ENCODE measurements at regions not wholly inside any gene's neighbourhood (a gene's known extent, or its start where the extent isn't known, plus 50 kb on each side); places are given as distances from the start of the nearest gene placed in this dataset.

- Histone ChIP-seq H4K91ac (ENCODE audit: low read length) (no peak overlapping the region), H3K4ac (ENCODE audit: low read depth in 1 of 2, low read length in 2 of 2) (no peak overlapping the region), H3K4me2 (ENCODE audit: low read length, poor library complexity, severe bottlenecking) (no peak overlapping the region), H3K36me3 (ENCODE audit: control insufficient read depth in 1 of 2, insufficient read depth in 2 of 2, low read depth in 1 of 2, low read length in 2 of 2) (no peaks in the 10 kb centered on the region), H2BK120ac (ENCODE audit: low read depth, low read length) (no peak overlapping the region), H3K4me1 (ENCODE audit: control insufficient read depth, insufficient read depth, low read depth, low read length) (no peaks in the 10 kb centered on the region), H3K27me3 (ENCODE audit: control insufficient read depth in 1 of 2, insufficient read depth in 1 of 2, low read length in 2 of 2) (no peaks in the 10 kb centered on the region), H3K23ac (ENCODE audit: low read length in 2 of 2) (no peak overlapping the region), H4K8ac (ENCODE audit: low read length) (no peak overlapping the region), H3K14ac (ENCODE audit: low read length in 2 of 2) (no peak overlapping the region), H3K4me3 (ENCODE audit: insufficient read depth in 1 of 2, low read depth in 1 of 2, low read length in 2 of 2) (no peak overlapping the region), H2AFZ (ENCODE audit: low read depth, low read length) (no peak overlapping the region), H3K9ac (ENCODE audit: low read length) (no peak overlapping the region), H2BK5ac (ENCODE audit: low read depth, low read length, poor library complexity, severe bottlenecking) (no peak overlapping the region), H3K79me1 (replicated peaks; ENCODE audit: low read length, poor library complexity, severe bottlenecking) (no peaks in the 10 kb centered on the region), H2BK15ac (ENCODE audit: low read depth, poor library complexity, severe bottlenecking) (no peak overlapping the region), H3K18ac (ENCODE audit: low read depth in 1 of 2, low read length in 2 of 2) (no peak overlapping the region), H3K27ac (ENCODE audit: low read length, poor library complexity, severe bottlenecking) (no peak overlapping the region), H3K9me3 (ENCODE audit: control insufficient read depth, low read length) (no peaks in the 10 kb centered on the region), H2BK12ac (ENCODE audit: low read length in 2 of 2) (no peak overlapping the region), H2AK5ac (ENCODE audit: low read length, severe bottlenecking) (no peak overlapping the region)
- WGBS: 93% methylated on average over 13 of the region's 13 CpGs
- no peak for DNase-seq
Measured at GRCh38 chr6:164929408-164929977, 379.9 kb downstream of the C6orf118 start.

GRCh38 chr6:164928728-164929407 lies 380.5 kb downstream of the C6orf118 start:
- no peaks in the 10 kb centered on the region for H3K36me3 ChIP-seq (ENCODE audit: control insufficient read depth in 1 of 2, insufficient read depth in 2 of 2, low read depth in 1 of 2, low read length in 2 of 2)
- H3K14ac ChIP-seq (ENCODE audit: low read length in 2 of 2): no peak overlapping the region
- no peak overlapping the region for H2AFZ ChIP-seq (ENCODE audit: low read depth, low read length)
- H3K4me3 ChIP-seq (ENCODE audit: insufficient read depth in 1 of 2, low read depth in 1 of 2, low read length in 2 of 2): no peak overlapping the region
- H3K27ac ChIP-seq (ENCODE audit: low read length, poor library complexity, severe bottlenecking): no peak overlapping the region
- WGBS: 85% methylated on average over 5 of the region's 8 CpGs
- H3K4ac ChIP-seq (ENCODE audit: low read depth in 1 of 2, low read length in 2 of 2): no peak overlapping the region
- no peaks in the 10 kb centered on the region for H3K79me1 ChIP-seq (replicated peaks; ENCODE audit: low read length, poor library complexity, severe bottlenecking)
- no peak overlapping the region for H3K23ac ChIP-seq (ENCODE audit: low read length in 2 of 2)
- no peak overlapping the region for H3K9ac ChIP-seq (ENCODE audit: low read length)
- no peak overlapping the region for H2BK5ac ChIP-seq (ENCODE audit: low read depth, low read length, poor library complexity, severe bottlenecking)
- no peak overlapping the region for H3K4me2 ChIP-seq (ENCODE audit: low read length, poor library complexity, severe bottlenecking)
- no peak overlapping the region for H4K91ac ChIP-seq (ENCODE audit: low read length)
- no peak overlapping the region for H2BK120ac ChIP-seq (ENCODE audit: low read depth, low read length)
- no peaks in the 10 kb centered on the region for H3K4me1 ChIP-seq (ENCODE audit: control insufficient read depth, insufficient read depth, low read depth, low read length)
- no peak overlapping the region for H2BK15ac ChIP-seq (ENCODE audit: low read depth, poor library complexity, severe bottlenecking)
- no peak overlapping the region for H2BK12ac ChIP-seq (ENCODE audit: low read length in 2 of 2)
- H3K27me3 ChIP-seq (ENCODE audit: control insufficient read depth in 1 of 2, insufficient read depth in 1 of 2, low read length in 2 of 2): no peaks in the 10 kb centered on the region
- no peaks in the 10 kb centered on the region for H3K9me3 ChIP-seq (ENCODE audit: control insufficient read depth, low read length)
- H2AK5ac ChIP-seq (ENCODE audit: low read length, severe bottlenecking): no peak overlapping the region
- no peak for DNase-seq
- no peak overlapping the region for H4K8ac ChIP-seq (ENCODE audit: low read length)
- H3K18ac ChIP-seq (ENCODE audit: low read depth in 1 of 2, low read length in 2 of 2): no peak overlapping the region

GRCh38 chr6:164928057-164928727 lies 381.2 kb downstream of the C6orf118 start:
- H3K27me3 ChIP-seq (ENCODE audit: control insufficient read depth in 1 of 2, insufficient read depth in 1 of 2, low read length in 2 of 2): no peaks in the 10 kb centered on the region
- no peaks in the 10 kb centered on the region for H3K79me1 ChIP-seq (replicated peaks; ENCODE audit: low read length, poor library complexity, severe bottlenecking)
- H2AFZ ChIP-seq (ENCODE audit: low read depth, low read length): no peak overlapping the region
- H3K36me3 ChIP-seq (ENCODE audit: control insufficient read depth in 1 of 2, insufficient read depth in 2 of 2, low read depth in 1 of 2, low read length in 2 of 2): no peaks in the 10 kb centered on the region
- H3K14ac ChIP-seq (ENCODE audit: low read length in 2 of 2): no peak overlapping the region
- H2BK5ac ChIP-seq (ENCODE audit: low read depth, low read length, poor library complexity, severe bottlenecking): no peak overlapping the region
- WGBS: 85% methylated on average over 16 of the region's 17 CpGs
- no peak overlapping the region for H2BK120ac ChIP-seq (ENCODE audit: low read depth, low read length)
- H2BK12ac ChIP-seq (ENCODE audit: low read length in 2 of 2): no peak overlapping the region
- H3K9ac ChIP-seq (ENCODE audit: low read length): no peak overlapping the region
- H4K91ac ChIP-seq (ENCODE audit: low read length): no peak overlapping the region
- no peak overlapping the region for H3K27ac ChIP-seq (ENCODE audit: low read length, poor library complexity, severe bottlenecking)
- H3K4me3 ChIP-seq (ENCODE audit: insufficient read depth in 1 of 2, low read depth in 1 of 2, low read length in 2 of 2): no peak overlapping the region
- H3K4ac ChIP-seq (ENCODE audit: low read depth in 1 of 2, low read length in 2 of 2): no peak overlapping the region
- no peak overlapping the region for H4K8ac ChIP-seq (ENCODE audit: low read length)
- no peak overlapping the region for H3K4me2 ChIP-seq (ENCODE audit: low read length, poor library complexity, severe bottlenecking)
- H3K9me3 ChIP-seq (ENCODE audit: control insufficient read depth, low read length): no peaks in the 10 kb centered on the region
- H3K18ac ChIP-seq (ENCODE audit: low read depth in 1 of 2, low read length in 2 of 2): no peak overlapping the region
- no peak overlapping the region for H2AK5ac ChIP-seq (ENCODE audit: low read length, severe bottlenecking)
- no peak overlapping the region for H3K23ac ChIP-seq (ENCODE audit: low read length in 2 of 2)
- H2BK15ac ChIP-seq (ENCODE audit: low read depth, poor library complexity, severe bottlenecking): no peak overlapping the region
- DNase-seq: no peak
- no peaks in the 10 kb centered on the region for H3K4me1 ChIP-seq (ENCODE audit: control insufficient read depth, insufficient read depth, low read depth, low read length)

DNA sequence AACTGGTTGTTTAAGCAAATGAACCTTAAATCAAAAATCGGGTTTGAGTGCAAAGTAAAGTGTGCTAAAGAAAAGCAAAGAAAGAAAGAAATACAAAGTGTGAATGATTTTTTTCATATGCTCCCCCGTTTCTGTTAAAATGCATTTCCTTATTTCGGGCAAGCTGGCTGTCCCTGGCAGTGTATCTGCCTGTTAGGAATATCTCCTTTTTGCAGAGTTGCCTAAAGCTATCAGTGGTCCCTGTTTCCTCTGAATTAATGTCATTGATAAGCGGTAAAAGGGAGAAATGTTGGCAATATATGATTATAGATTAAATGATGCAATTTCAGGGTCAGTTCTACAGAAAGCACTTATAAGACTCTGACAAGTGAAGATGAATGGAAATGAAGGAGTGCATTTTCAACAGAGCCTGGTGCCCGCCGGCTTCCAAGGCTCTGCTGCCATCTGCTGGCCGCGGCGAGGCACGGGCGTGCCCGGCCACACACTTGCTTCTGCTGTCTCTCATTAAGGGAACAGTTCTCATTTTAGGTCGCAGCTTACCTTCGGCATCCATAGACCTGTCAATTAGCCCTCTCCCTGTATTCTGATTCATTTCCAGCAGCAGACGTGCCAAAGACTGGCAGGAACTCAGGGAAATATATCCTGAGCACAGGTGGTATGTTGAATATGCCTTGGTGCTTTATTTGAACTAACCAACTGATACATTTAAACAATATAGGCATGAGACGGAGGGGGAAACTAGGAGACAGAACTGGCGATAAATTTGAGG lies 381.9 kb downstream of the C6orf118 start:
- no peak overlapping the region for H2BK15ac ChIP-seq (ENCODE audit: low read depth, poor library complexity, severe bottlenecking)
- no peaks in the 10 kb centered on the region for H3K27me3 ChIP-seq (ENCODE audit: control insufficient read depth in 1 of 2, insufficient read depth in 1 of 2, low read length in 2 of 2)
- H4K8ac ChIP-seq (ENCODE audit: low read length): no peak overlapping the region
- DNase-seq: peak; percentile 41
- no peak overlapping the region for H2BK120ac ChIP-seq (ENCODE audit: low read depth, low read length)
- H4K91ac ChIP-seq (ENCODE audit: low read length): no peak overlapping the region
- no peaks in the 10 kb centered on the region for H3K79me1 ChIP-seq (replicated peaks; ENCODE audit: low read length, poor library complexity, severe bottlenecking)
- H3K36me3 ChIP-seq (ENCODE audit: control insufficient read depth in 1 of 2, insufficient read depth in 2 of 2, low read depth in 1 of 2, low read length in 2 of 2): no peaks in the 10 kb centered on the region
- H2BK5ac ChIP-seq (ENCODE audit: low read depth, low read length, poor library complexity, severe bottlenecking): no peak overlapping the region
- no peak overlapping the region for H3K4me3 ChIP-seq (ENCODE audit: insufficient read depth in 1 of 2, low read depth in 1 of 2, low read length in 2 of 2)
- H3K23ac ChIP-seq (ENCODE audit: low read length in 2 of 2): no peak overlapping the region
- no peak overlapping the region for H2BK12ac ChIP-seq (ENCODE audit: low read length in 2 of 2)
- H2AFZ ChIP-seq (ENCODE audit: low read depth, low read length): peak overlapping the region; percentile 44
- H3K4me1 ChIP-seq (ENCODE audit: control insufficient read depth, insufficient read depth, low read depth, low read length): no peaks in the 10 kb centered on the region
- H3K4ac ChIP-seq (ENCODE audit: low read depth in 1 of 2, low read length in 2 of 2): no peak overlapping the region
- H2AK5ac ChIP-seq (ENCODE audit: low read length, severe bottlenecking): no peak overlapping the region
- no peak overlapping the region for H3K4me2 ChIP-seq (ENCODE audit: low read length, poor library complexity, severe bottlenecking)
- no peak overlapping the region for H3K14ac ChIP-seq (ENCODE audit: low read length in 2 of 2)
- no peak overlapping the region for H3K27ac ChIP-seq (ENCODE audit: low read length, poor library complexity, severe bottlenecking)
- H3K9ac ChIP-seq (ENCODE audit: low read length): no peak overlapping the region
- no peaks in the 10 kb centered on the region for H3K9me3 ChIP-seq (ENCODE audit: control insufficient read depth, low read length)
- 27% methylated on average over 14 of the region's 17 CpGs for WGBS
- no peak overlapping the region for H3K18ac ChIP-seq (ENCODE audit: low read depth in 1 of 2, low read length in 2 of 2)
